ENCODE measurements at regions not wholly inside any gene's neighbourhood (a gene's known extent, or its start where the extent isn't known, plus 50 kb on each side); places are given as distances from the start of the nearest gene placed in this dataset.

DNA sequence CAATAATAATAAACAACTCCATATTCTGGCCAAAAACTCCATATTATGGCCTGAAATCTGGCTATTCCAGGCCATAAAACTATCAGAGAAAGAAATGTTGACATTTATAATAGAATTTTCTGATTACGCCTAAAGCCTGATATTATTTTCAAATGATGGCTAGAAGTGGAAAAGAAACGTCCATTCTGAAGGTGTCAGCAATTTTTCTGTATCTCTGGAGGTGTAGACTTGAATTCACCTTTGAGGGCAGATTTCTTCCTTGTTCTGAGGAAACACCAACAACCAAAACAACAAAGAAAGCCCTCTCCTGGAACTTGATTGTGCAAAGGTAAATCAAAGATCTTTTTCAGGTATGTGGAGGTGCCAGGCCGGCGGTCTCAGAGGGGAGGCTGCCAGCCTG is 390.7 kb downstream of the DMAC1 start:
- Histone ChIP-seq H3K27me3 (no peaks in the 10 kb centered on the region), H3K4me1 (no peaks in the 10 kb centered on the region), H3K36me3 (no peaks in the 10 kb centered on the region), H3K4me3 (no peak overlapping the region), H3K27ac (no peak overlapping the region), H3K9me3 (no peaks in the 10 kb centered on the region)
- 82 to 96% methylated on average over 2 to 4 of the region's 4 CpGs for WGBS, 2 donors (ENCODE audit: low coverage in 1 of 2)
- in situ Hi-C loops (cut with MboI; ENCODE audit: low pct_ligation_motif_present in 1 of 4, low pct_unique_long_range_greater_than_20kb in 1 of 4, low sequenced_read_pairs in 3 of 4): loop anchor here in 2 of 4 donors (10.0 kb wide), 1 partner anchor 126 kb away; no protein-coding TSS in a partner anchor
- no peak for DNase-seq
- intact Hi-C loops (cut with DNase I; ENCODE audit: low total_unique reads): no loop called here
- TF ChIP-seq, protein P1, sequence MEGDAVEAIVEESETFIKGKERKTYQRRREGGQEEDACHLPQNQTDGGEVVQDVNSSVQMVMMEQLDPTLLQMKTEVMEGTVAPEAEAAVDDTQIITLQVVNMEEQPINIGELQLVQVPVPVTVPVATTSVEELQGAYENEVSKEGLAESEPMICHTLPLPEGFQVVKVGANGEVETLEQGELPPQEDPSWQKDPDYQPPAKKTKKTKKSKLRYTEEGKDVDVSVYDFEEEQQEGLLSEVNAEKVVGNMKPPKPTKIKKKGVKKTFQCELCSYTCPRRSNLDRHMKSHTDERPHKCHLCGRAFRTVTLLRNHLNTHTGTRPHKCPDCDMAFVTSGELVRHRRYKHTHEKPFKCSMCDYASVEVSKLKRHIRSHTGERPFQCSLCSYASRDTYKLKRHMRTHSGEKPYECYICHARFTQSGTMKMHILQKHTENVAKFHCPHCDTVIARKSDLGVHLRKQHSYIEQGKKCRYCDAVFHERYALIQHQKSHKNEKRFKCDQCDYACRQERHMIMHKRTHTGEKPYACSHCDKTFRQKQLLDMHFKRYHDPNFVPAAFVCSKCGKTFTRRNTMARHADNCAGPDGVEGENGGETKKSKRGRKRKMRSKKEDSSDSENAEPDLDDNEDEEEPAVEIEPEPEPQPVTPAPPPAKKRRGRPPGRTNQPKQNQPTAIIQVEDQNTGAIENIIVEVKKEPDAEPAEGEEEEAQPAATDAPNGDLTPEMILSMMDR (IDR thresholded peaks at IDR 0.05): no peak
- no peak for TF ChIP-seq POLR2A (IDR thresholded peaks at IDR 0.05)
- no peak for TF ChIP-seq POLR2AphosphoS5 (IDR thresholded peaks at IDR 0.05)
- TF ChIP-seq EP300 (IDR thresholded peaks at IDR 0.05; ENCODE audit: low read depth): no peak

DNA sequence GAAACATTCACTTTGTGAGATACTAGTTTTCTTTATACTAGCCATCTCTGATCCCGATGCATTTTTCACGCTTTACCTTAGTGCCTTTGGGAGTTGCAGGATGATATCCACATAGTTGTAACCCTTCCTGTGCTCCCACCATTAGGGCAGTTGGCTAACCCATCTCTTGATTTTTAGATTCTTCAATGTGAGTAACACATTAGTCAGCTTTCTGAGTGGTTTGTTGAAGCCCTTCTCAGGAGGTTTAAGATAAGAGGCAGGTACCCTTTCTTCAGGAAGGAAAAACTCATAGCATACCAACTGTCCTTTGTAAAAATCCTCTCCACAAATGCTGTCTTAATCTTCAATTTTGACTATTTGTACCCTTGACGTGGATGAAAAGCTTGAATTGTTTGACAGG is 392.3 kb downstream of the DMAC1 start:
- Histone ChIP-seq H3K9me3 (no peaks in the 10 kb centered on the region), H3K27ac (no peak overlapping the region), H3K36me3 (no peaks in the 10 kb centered on the region), H3K27me3 (no peaks in the 10 kb centered on the region), H3K4me3 (no peak overlapping the region), H3K4me1 (no peaks in the 10 kb centered on the region)
- TF ChIP-seq POLR2A (IDR thresholded peaks at IDR 0.05) (no peak), EP300 (IDR thresholded peaks at IDR 0.05; ENCODE audit: low read depth) (no peak), POLR2AphosphoS5 (IDR thresholded peaks at IDR 0.05) (no peak)
- TF ChIP-seq, protein P1 (IDR thresholded peaks at IDR 0.05): no peak
- 90 to 93% methylated on average over 3 of the region's 3 CpGs for WGBS, 2 donors (ENCODE audit: low coverage in 1 of 2)
- in situ Hi-C loops (cut with MboI; ENCODE audit: low pct_ligation_motif_present in 1 of 4, low pct_unique_long_range_greater_than_20kb in 1 of 4, low sequenced_read_pairs in 3 of 4): loop anchor here in 2 of 4 donors (10.0 kb wide), 1 partner anchor 128 kb away; no protein-coding TSS in a partner anchor
- intact Hi-C loops (cut with DNase I; ENCODE audit: low total_unique reads): no loop called here
- no peak for DNase-seq

DNA sequence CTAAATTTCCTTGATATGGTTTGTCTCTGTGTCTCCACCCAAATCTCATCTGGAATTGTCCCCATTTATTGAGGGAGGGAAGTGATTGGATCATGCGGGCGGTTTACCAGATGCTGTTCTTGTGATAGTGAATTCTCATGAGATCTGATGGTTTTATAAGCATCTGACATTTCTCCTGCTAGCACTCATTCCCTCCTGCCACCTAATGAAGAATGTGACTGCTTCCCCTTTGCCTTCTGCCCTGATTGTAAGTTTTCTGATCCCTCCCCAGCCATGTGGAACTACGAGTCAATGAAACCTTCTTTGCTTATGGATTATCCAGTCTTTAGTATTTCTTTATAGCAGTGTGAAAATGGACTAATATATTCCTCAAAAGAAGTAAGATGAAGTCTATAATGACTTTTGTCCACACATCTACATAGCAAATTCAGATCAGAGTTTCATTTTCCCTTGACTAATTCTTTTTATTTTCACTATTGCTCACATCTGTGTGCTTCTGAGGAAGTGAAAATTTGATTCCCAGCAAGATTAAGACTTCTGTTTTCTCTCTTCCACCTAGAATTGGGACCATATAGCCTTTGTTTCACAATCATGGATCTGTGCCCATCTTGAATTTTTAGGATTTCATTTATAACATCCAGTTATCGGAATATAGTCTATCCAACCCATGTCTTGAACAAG is 393.5 kb downstream of the DMAC1 start:
- DNase-seq: no peak
- in situ Hi-C loops (cut with MboI; ENCODE audit: low pct_ligation_motif_present in 1 of 4, low pct_unique_long_range_greater_than_20kb in 1 of 4, low sequenced_read_pairs in 3 of 4): loop anchor here in 2 of 4 donors (10.0 kb wide), 1 partner anchor 129 kb away; no protein-coding TSS in a partner anchor
- Histone ChIP-seq H3K36me3 (no peaks in the 10 kb centered on the region), H3K27me3 (no peaks in the 10 kb centered on the region), H3K4me1 (no peaks in the 10 kb centered on the region), H3K9me3 (no peaks in the 10 kb centered on the region), H3K27ac (no peak overlapping the region), H3K4me3 (no peak overlapping the region)
- TF ChIP-seq, protein P1 (IDR thresholded peaks at IDR 0.05): no peak
- TF ChIP-seq POLR2A (IDR thresholded peaks at IDR 0.05): no peak
- no peak for TF ChIP-seq POLR2AphosphoS5 (IDR thresholded peaks at IDR 0.05)
- TF ChIP-seq EP300 (IDR thresholded peaks at IDR 0.05; ENCODE audit: low read depth): no peak
- 78 to 97% methylated on average over 4 of the region's 4 CpGs for WGBS, 2 donors (ENCODE audit: low coverage in 1 of 2)
- intact Hi-C loops (cut with DNase I; ENCODE audit: low total_unique reads): no loop called here

DNA sequence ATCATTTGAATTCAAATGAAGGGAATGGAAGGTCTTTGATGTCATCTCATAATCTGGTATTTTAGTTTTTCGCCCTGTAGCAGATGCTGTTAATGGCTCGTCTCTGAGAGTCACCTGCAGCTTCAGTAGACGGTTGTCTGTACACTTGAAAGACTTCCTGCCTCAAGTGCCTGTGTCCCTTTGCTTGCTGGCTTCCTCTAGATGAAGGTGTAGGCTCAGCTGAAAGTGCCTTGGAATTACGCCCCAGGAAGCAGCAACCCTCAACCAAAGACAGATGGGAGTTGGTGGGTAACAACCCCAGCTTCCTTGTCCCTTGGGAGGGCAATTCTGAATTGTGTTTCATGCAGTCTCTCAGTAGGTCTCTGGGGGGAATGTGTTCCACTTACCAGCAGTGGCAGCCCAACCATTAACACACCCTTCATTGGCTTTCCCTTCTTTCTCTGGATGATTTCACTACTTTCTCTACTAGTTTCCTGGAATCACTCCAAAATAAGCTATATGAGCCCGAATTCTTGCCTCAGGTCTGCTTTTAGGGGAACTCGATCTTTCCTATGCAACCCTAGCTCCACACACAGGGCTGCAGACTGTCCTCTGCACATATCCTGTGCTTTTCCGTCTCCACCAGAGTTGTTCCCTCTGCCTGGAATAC is 395.6 kb downstream of the DMAC1 start:
- no peaks in the 10 kb centered on the region for H3K4me1 ChIP-seq
- WGBS, 2 donors (ENCODE audit: low coverage in 1 of 2): 76 to 79% methylated on average over 6 to 7 of the region's 7 CpGs
- TF ChIP-seq POLR2A (IDR thresholded peaks at IDR 0.05): no peak
- TF ChIP-seq POLR2AphosphoS5 (IDR thresholded peaks at IDR 0.05): no peak
- no peak for TF ChIP-seq EP300 (IDR thresholded peaks at IDR 0.05; ENCODE audit: low read depth)
- TF ChIP-seq, protein P1 (IDR thresholded peaks at IDR 0.05): no peak
- no peaks in the 10 kb centered on the region for H3K9me3 ChIP-seq
- no peaks in the 10 kb centered on the region for H3K27me3 ChIP-seq
- in situ Hi-C loops (cut with MboI; ENCODE audit: low pct_ligation_motif_present in 1 of 4, low pct_unique_long_range_greater_than_20kb in 1 of 4, low sequenced_read_pairs in 3 of 4): loop anchor here in 2 of 4 donors (10.0 kb wide), 1 partner anchor 131 kb away; no protein-coding TSS in a partner anchor
- H3K4me3 ChIP-seq: no peak overlapping the region
- DNase-seq: no peak
- H3K27ac ChIP-seq: no peak overlapping the region
- intact Hi-C loops (cut with DNase I; ENCODE audit: low total_unique reads): no loop called here
- no peaks in the 10 kb centered on the region for H3K36me3 ChIP-seq
